ENCODE measurements at regions not wholly inside any gene's neighbourhood (a gene's known extent, or its start where the extent isn't known, plus 50 kb on each side); places are given as distances from the start of the nearest gene placed in this dataset.

DNA sequence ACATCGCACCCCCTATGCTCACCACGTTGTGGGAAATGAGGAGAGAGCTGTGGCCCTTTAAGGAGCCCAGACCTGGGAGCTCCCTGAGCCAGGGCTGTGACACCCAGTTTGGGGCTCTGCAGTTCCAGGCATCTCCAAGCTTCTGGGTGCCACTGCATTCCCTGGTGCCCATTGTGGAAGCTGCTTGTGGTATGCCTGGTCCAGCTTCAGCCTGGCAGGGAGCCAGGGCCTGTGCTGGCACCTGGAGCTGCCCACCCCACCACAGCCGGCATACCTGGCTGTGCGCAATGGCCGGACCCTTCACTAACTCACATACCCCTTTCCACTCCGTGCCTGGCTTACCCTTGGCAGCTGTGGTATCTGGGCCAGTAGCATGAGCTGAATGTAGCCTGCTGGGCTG is 107.9 kb upstream of the OR4E1 start:
- ChIA-PET POLR2A (no interaction called here), CTCF (no interaction called here)
- H3K9me3 ChIP-seq (ENCODE audit: control insufficient read depth, insufficient read depth, low read depth, low read length) = no peaks in the 10 kb centered on the region
- H3K36me3 ChIP-seq (ENCODE audit: control insufficient read depth, insufficient read depth, low read length) = no peaks in the 10 kb centered on the region
- DNase-seq (ENCODE audit: low read depth, low spot score) = no peak
- TF ChIP-seq CTCF (IDR thresholded peaks at IDR 0.05) = no peak
- TF ChIP-seq SIN3A (IDR thresholded peaks at IDR 0.05; ENCODE audit: borderline replicate concordance, insufficient read depth, low read depth, low read length) = no peak
- TF ChIP-seq TCF7L2 (IDR thresholded peaks at IDR 0.05; ENCODE audit: low read depth, low read length) = no peak
- TF ChIP-seq POLR2AphosphoS5 (IDR thresholded peaks at IDR 0.05; ENCODE audit: low read depth, low read length) = no peak
- TF ChIP-seq, protein P1, sequence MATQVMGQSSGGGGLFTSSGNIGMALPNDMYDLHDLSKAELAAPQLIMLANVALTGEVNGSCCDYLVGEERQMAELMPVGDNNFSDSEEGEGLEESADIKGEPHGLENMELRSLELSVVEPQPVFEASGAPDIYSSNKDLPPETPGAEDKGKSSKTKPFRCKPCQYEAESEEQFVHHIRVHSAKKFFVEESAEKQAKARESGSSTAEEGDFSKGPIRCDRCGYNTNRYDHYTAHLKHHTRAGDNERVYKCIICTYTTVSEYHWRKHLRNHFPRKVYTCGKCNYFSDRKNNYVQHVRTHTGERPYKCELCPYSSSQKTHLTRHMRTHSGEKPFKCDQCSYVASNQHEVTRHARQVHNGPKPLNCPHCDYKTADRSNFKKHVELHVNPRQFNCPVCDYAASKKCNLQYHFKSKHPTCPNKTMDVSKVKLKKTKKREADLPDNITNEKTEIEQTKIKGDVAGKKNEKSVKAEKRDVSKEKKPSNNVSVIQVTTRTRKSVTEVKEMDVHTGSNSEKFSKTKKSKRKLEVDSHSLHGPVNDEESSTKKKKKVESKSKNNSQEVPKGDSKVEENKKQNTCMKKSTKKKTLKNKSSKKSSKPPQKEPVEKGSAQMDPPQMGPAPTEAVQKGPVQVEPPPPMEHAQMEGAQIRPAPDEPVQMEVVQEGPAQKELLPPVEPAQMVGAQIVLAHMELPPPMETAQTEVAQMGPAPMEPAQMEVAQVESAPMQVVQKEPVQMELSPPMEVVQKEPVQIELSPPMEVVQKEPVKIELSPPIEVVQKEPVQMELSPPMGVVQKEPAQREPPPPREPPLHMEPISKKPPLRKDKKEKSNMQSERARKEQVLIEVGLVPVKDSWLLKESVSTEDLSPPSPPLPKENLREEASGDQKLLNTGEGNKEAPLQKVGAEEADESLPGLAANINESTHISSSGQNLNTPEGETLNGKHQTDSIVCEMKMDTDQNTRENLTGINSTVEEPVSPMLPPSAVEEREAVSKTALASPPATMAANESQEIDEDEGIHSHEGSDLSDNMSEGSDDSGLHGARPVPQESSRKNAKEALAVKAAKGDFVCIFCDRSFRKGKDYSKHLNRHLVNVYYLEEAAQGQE (IDR thresholded peaks at IDR 0.05; ENCODE audit: insufficient read depth in 1 of 2, low read depth in 2 of 2, low read length in 1 of 2) = no peak
- H3K4me3 ChIP-seq (ENCODE audit: low read depth in 2 of 2, low read length in 2 of 2) = no peak overlapping the region
- BruUV-seq (replicated peaks) = no TSS peak
- intact Hi-C loops (cut with micrococcal nuclease; ENCODE audit: unreplicated experiment) (no loop called here), in situ Hi-C loops (cut with HindIII; ENCODE audit: low pct_unique_long_range_greater_than_20kb, low sequenced_read_pairs) (no loop called here)
- no peaks in the 10 kb centered on the region; the same call in 1 of the 2 replicates for H3K27me3 ChIP-seq (ENCODE audit: control insufficient read depth, insufficient read depth, low read length)
- no peak overlapping the region for H3K27ac ChIP-seq (ENCODE audit: low read length)
- H3K4me1 ChIP-seq (ENCODE audit: control insufficient read depth, insufficient read depth, low read length) = no peaks in the 10 kb centered on the region
- ATAC-seq = no peak

DNA sequence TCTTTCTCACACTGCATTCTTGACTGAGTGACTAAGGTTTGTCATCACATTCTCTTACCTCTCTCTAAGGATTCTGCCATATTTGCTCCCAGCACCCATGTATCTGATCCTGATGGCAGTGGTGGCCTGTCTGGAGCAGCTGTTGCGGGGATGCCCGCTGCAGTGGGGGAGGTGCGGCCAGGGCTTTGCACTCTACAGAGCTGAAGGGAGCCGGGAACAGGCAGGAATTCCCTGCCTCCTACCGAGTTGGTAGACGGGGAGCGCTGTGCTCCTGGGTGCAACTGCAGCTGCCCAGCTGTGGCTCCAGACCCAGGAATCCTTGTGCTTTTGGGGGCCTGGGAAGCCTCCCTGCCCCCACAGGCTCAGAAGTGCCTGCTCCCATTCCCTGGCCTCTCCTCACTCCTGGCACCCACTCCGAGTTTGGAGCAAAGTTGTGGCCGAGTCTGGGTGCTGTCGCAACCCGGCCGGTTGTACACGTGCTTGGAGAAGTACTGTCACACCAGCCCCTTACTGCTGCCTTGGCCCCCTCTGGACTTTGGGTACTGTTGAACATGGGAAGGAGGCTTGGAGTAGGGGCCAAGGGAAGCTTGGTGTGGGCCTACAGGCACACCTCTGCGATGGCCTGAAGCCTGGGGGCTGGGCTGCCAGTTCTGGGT is 106.9 kb upstream of the OR4E1 start:
- DNase-seq (ENCODE audit: low read depth, low spot score) = no peak
- POLR2A ChIA-PET = no interaction called here
- BruUV-seq (replicated peaks) = no TSS peak
- in situ Hi-C loops (cut with HindIII; ENCODE audit: low pct_unique_long_range_greater_than_20kb, low sequenced_read_pairs) = no loop called here
- no peak overlapping the region for H3K4me3 ChIP-seq (ENCODE audit: low read depth in 2 of 2, low read length in 2 of 2)
- no peak overlapping the region for H3K27ac ChIP-seq (ENCODE audit: low read length)
- H3K27me3 ChIP-seq (ENCODE audit: control insufficient read depth, insufficient read depth, low read length) = no peaks in the 10 kb centered on the region; the same call in 1 of the 2 replicates
- H3K36me3 ChIP-seq (ENCODE audit: control insufficient read depth, insufficient read depth, low read length) = no peaks in the 10 kb centered on the region
- TF ChIP-seq, protein P1 (IDR thresholded peaks at IDR 0.05; ENCODE audit: insufficient read depth in 1 of 2, low read depth in 2 of 2, low read length in 1 of 2) = no peak
- TF ChIP-seq SIN3A (IDR thresholded peaks at IDR 0.05; ENCODE audit: borderline replicate concordance, insufficient read depth, low read depth, low read length) (no peak), CTCF (IDR thresholded peaks at IDR 0.05) (no peak), POLR2AphosphoS5 (IDR thresholded peaks at IDR 0.05; ENCODE audit: low read depth, low read length) (no peak), TCF7L2 (IDR thresholded peaks at IDR 0.05; ENCODE audit: low read depth, low read length) (no peak)
- intact Hi-C loops (cut with micrococcal nuclease; ENCODE audit: unreplicated experiment) = no loop called here
- CTCF ChIA-PET = no interaction called here
- ATAC-seq = no peak
- no peaks in the 10 kb centered on the region for H3K4me1 ChIP-seq (ENCODE audit: control insufficient read depth, insufficient read depth, low read length)
- no peaks in the 10 kb centered on the region for H3K9me3 ChIP-seq (ENCODE audit: control insufficient read depth, insufficient read depth, low read depth, low read length)
